DOHH2 (cell line): ENCODE measurements at regions not wholly inside any gene's neighbourhood (a gene's known extent, or its start where the extent isn't known, plus 50 kb on each side); places are given as distances from the start of the nearest gene placed in this dataset.
"Not testable (repeated sequence)": the region's sequence is repeated elsewhere in the genome, so short reads cannot be mapped to it uniquely, and the experiment has no call there.

Experiments
- H3F3A ChIP-seq: fragments of 200-600 bp; sonication (generic), shearing (Covaris generic); 2 replicates; pipeline ENCODE4 v1.6.0; 2016; ENCODE audit warnings: antibody characterized with exemption, mild to moderate bottlenecking; ENCODE audit not compliant: control insufficient read depth, insufficient read depth
- H3K27ac ChIP-seq: fragments of 200-600 bp; sonication (generic); 2 replicates; pipeline ENCODE4 v1.5.1; 2014; ENCODE audit warnings: low read depth, mild to moderate bottlenecking, low read length, moderate library complexity
- H3K27me3 ChIP-seq: fragments of 200-600 bp; sonication (generic); 2 replicates; pipeline ENCODE4 v1.6.1; 2014; ENCODE audit warnings: mild to moderate bottlenecking, low read length, mixed read lengths; ENCODE audit not compliant: control insufficient read depth
- H3K36me3 ChIP-seq: fragments of 200-600 bp; sonication (generic); 2 replicates; pipeline ENCODE4 v1.6.1; 2014; ENCODE audit warnings: mild to moderate bottlenecking, low read length, moderate library complexity, mixed read lengths; ENCODE audit not compliant: control insufficient read depth
- H3K4me1 ChIP-seq: fragments of 200-600 bp; sonication (generic); 2 replicates; pipeline ENCODE4 v1.6.1; 2014; ENCODE audit warnings: mild to moderate bottlenecking, low read length, mixed read lengths; ENCODE audit not compliant: control insufficient read depth
- H3K4me2 ChIP-seq: fragments of 200-600 bp; sonication (generic); 2 replicates; pipeline ENCODE4 v1.6.0; 2014; ENCODE audit warnings: mild to moderate bottlenecking, low read length, moderate library complexity
- H3K4me3 ChIP-seq: fragments of 200-600 bp; sonication (generic); 2 replicates; pipeline ENCODE4 v1.5.1; 2014; ENCODE audit warnings: mild to moderate bottlenecking, low read length, mixed read lengths
- H3K79me2 ChIP-seq: fragments of 200-600 bp; sonication (generic); 2 replicates; pipeline ENCODE4 v1.6.1; 2014; ENCODE audit warnings: mild to moderate bottlenecking, low read length, mixed read lengths; ENCODE audit not compliant: control insufficient read depth
- H3K9me2 ChIP-seq: fragments of 200-600 bp; sonication (generic); replicated peaks from 2 replicates; pipeline ENCODE4 v1.6.1; 2014; ENCODE audit warnings: mild to moderate bottlenecking, low read length, mixed read lengths; ENCODE audit not compliant: control insufficient read depth
- H3K9me3 ChIP-seq: fragments of 200-600 bp; sonication (generic); 2 replicates; pipeline ENCODE4 v1.6.1; 2014; ENCODE audit warnings: antibody characterized with exemption, low read length, mixed read lengths; ENCODE audit not compliant: control insufficient read depth, insufficient read depth
- H4K20me1 ChIP-seq: fragments of 200-600 bp; sonication (generic); 2 replicates; pipeline ENCODE4 v1.6.0; 2014; ENCODE audit warnings: low read depth, mild to moderate bottlenecking, antibody characterized with exemption, low read length, moderate library complexity; ENCODE audit not compliant: control insufficient read depth, insufficient read depth
- EZH2phosphoT487 ChIP-seq: fragments of 200-600 bp; sonication (generic); IDR thresholded peaks from 2 replicates; pipeline ENCODE4 v1.6.1; 2017; ENCODE audit warnings: borderline replicate concordance, mild to moderate bottlenecking, antibody characterized with exemption, low read length, moderate library complexity, mixed read lengths
- TF ChIP-seq, protein P1 (sequence below): fragments of 200-600 bp; sonication (generic); IDR thresholded peaks from one replicate; pipeline ENCODE4 v1.5.1; 2014; ENCODE audit warnings: antibody characterized with exemption, mild to moderate bottlenecking, low read depth, low read length; ENCODE audit not compliant: poor library complexity, severe bottlenecking

DNA sequence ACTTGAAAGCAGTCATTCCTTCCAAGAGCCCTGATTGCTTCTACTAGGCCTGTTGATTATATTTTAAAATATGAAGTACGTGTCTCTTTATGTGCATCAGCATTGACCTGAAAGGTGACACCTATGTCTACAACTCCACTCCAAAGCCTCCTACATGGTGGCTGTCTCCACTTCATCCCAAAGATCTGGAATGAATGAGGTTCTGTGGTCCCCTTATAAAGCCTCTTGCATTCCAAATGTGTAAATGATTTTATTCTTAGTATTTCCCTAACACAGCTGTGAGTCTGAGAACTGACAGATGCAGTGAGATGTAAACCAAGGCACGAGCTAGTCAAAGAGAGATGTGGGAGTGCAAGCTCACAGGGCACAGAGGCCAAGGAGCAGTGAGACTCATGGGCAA, 176.0 kb upstream of the SVIL start:
- Histone ChIP-seq H3K36me3 (no peaks in the 10 kb centered on the region), H3K27me3 (no peaks in the 10 kb centered on the region), H3K4me1 (no peaks in the 10 kb centered on the region), H3K79me2 (no peaks in the 10 kb centered on the region), H3F3A (no peaks in the 10 kb centered on the region), H4K20me1 (no peaks in the 10 kb centered on the region), H3K9me3 (no peaks in the 10 kb centered on the region), H3K4me3 (no peak overlapping the region), H3K4me2 (no peak overlapping the region), H3K9me2 (no peaks in the 10 kb centered on the region), H3K27ac (no peak overlapping the region)
- no peak for TF ChIP-seq EZH2phosphoT487
- TF ChIP-seq, protein P1, sequence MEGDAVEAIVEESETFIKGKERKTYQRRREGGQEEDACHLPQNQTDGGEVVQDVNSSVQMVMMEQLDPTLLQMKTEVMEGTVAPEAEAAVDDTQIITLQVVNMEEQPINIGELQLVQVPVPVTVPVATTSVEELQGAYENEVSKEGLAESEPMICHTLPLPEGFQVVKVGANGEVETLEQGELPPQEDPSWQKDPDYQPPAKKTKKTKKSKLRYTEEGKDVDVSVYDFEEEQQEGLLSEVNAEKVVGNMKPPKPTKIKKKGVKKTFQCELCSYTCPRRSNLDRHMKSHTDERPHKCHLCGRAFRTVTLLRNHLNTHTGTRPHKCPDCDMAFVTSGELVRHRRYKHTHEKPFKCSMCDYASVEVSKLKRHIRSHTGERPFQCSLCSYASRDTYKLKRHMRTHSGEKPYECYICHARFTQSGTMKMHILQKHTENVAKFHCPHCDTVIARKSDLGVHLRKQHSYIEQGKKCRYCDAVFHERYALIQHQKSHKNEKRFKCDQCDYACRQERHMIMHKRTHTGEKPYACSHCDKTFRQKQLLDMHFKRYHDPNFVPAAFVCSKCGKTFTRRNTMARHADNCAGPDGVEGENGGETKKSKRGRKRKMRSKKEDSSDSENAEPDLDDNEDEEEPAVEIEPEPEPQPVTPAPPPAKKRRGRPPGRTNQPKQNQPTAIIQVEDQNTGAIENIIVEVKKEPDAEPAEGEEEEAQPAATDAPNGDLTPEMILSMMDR = no peak

DNA sequence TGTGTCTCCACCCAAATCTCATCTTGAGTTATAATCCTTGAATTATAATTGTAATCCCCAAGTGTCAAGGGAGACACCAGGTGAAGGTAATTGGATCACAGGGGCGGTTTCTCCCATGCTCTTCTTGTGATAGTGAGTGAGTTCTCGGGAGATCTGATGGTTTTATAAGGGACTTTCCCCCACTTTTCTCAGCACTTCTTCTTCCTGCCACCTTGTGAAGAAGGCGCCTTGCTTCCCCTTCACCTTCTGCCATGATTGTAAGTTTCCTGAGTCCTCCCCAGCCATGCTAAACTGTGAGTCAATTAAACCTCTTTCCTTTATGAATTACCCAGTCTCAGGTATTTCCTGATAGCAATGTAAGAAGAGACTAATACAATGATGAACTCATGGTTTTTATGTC, 175.5 kb upstream of the SVIL start:
- H3K27ac ChIP-seq, H3K9me3 ChIP-seq, H4K20me1 ChIP-seq, H3K4me2 ChIP-seq, H3K27me3 ChIP-seq, H3K4me3 ChIP-seq, H3F3A ChIP-seq, H3K36me3 ChIP-seq, H3K4me1 ChIP-seq, H3K9me2 ChIP-seq, H3K79me2 ChIP-seq: not testable (repeated sequence)

DNA sequence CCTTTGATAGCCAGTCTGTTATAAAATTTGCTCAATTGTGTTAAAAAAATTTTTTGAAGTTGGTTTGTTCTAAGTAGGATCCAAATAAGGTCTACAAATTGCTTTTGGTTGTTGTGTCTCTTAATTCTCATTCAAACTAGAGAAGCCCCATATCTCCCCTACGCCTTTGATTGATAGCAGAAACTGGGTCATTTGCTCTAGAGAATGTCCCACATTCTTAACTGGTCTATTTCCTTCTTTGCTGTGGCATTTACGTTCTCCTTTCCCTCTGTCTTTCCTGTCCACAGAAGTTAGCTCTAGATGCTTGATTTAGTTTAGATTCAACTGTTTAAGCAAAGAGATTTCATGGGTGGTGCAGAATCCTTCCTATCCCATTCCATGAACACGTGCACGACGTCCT, 174.6 kb upstream of the SVIL start:
- H3K36me3 ChIP-seq = no peaks in the 10 kb centered on the region

DNA sequence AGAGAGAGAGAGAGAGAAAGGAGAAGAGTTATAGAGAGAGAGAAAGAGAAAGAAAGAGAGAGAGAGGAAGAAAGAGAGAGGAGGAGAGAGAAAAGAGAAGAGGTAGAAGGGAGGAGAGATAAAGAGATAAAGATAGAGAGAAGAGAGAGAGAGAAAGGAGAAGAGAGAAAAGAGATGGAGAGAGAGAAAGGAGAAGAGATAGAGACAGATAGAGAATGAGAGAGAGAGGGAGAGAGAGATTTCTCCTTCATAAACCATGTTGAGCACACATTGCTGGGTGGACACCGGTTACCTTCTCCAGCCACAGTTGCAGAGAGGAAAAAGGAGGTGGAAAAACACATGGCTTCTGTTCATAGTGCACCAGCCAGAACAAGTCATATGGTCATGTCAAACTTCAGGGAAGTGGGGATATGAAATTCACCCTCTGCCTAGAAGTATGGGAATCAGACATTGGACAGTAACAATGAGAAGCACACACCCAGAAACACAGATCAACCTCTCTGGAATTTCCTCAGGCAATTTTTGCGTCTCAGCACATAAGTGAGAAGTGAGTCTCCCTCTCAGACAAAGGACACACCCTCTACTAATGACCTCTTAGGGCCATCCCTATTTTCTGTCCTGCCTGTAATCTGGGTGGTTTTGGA, 172.5 kb upstream of the SVIL start:
- Histone ChIP-seq H3F3A (no peaks in the 10 kb centered on the region), H3K4me3 (no peak overlapping the region), H3K4me2 (no peak overlapping the region), H3K9me2 (no peaks in the 10 kb centered on the region), H3K4me1 (peaks cover 5% of the 10 kb centered on the region; the same call in 1 of the 2 replicates), H3K27me3 (no peaks in the 10 kb centered on the region), H3K9me3 (no peaks in the 10 kb centered on the region), H4K20me1 (no peaks in the 10 kb centered on the region), H3K79me2 (no peaks in the 10 kb centered on the region), H3K27ac (no peak overlapping the region), H3K36me3 (no peaks in the 10 kb centered on the region)
- no peak for TF ChIP-seq EZH2phosphoT487
- TF ChIP-seq, protein P1 = no peak

More for the DNA sequence above, 174.6 kb upstream of the SVIL start:
- no peak for TF ChIP-seq EZH2phosphoT487
- TF ChIP-seq, protein P1 = no peak
- no peak overlapping the region for H3K4me3 ChIP-seq
- no peaks in the 10 kb centered on the region for H3K4me1 ChIP-seq
- H3F3A ChIP-seq = no peaks in the 10 kb centered on the region
- no peaks in the 10 kb centered on the region for H3K27me3 ChIP-seq
- no peaks in the 10 kb centered on the region for H3K9me2 ChIP-seq
- no peaks in the 10 kb centered on the region for H3K79me2 ChIP-seq
- H4K20me1 ChIP-seq = no peaks in the 10 kb centered on the region
- no peak overlapping the region for H3K27ac ChIP-seq
- no peak overlapping the region for H3K4me2 ChIP-seq
- no peaks in the 10 kb centered on the region for H3K9me3 ChIP-seq
